ENCODE measurements at regions not wholly inside any gene's neighbourhood (a gene's known extent, or its start where the extent isn't known, plus 50 kb on each side); places are given as distances from the start of the nearest gene placed in this dataset.

DNA sequence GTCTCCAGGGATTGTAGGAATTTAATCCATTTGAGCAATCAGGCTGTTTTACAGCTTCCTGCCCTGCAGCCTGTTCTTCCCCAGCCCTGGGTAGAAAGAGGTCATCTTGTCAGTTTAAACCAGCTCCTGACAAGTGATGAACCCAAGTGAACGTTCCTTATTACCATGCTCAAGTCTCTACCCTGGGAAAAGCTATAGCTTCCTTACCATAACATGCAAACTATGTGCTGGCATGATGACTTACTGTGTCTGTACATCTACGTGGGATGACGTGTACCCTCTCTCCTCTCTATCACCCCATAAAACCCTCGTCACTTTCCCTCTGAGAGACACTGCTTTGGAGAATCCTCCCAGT, 452.2 kb downstream of the XYLT1 start:
- H3K4me3 ChIP-seq (ENCODE audit: low read depth in 1 of 3, low read length in 3 of 3) = no peak overlapping the region
- no peak overlapping the region for H3K27ac ChIP-seq (ENCODE audit: low read depth in 1 of 2, low read length in 2 of 2)
- peaks cover 0 to 1% (median 0%) of the 10 kb centered on the region in 4 donors for H3K9me3 ChIP-seq (ENCODE audit: control insufficient read depth in 4 of 4, low read length in 3 of 4)
- TF ChIP-seq, protein P1, sequence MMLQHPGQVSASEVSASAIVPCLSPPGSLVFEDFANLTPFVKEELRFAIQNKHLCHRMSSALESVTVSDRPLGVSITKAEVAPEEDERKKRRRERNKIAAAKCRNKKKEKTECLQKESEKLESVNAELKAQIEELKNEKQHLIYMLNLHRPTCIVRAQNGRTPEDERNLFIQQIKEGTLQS (IDR thresholded peaks at IDR 0.05) = no peak
- TF ChIP-seq TAF1 (conservative IDR thresholded peaks at IDR 0.05) (no peak), HNF4G (IDR thresholded peaks at IDR 0.05) (no peak), EGR1 (IDR thresholded peaks at IDR 0.05; ENCODE audit: low read depth in 2 of 2) (no peak), RAD21 (IDR thresholded peaks at IDR 0.05) (no peak)
- no peak overlapping the region for H3K9ac ChIP-seq (ENCODE audit: low read depth in 1 of 2, low read length in 2 of 2)
- no peaks in the 10 kb centered on the region for H3K36me3 ChIP-seq (ENCODE audit: control insufficient read depth in 4 of 4, insufficient read depth in 3 of 4, low read depth in 1 of 4, low read length in 3 of 4)
- no peaks in the 10 kb centered on the region for H3K27me3 ChIP-seq (ENCODE audit: control insufficient read depth in 4 of 4, insufficient read depth in 4 of 4, low read length in 3 of 4)
- DNase-seq (ENCODE audit: low spot score) = no peak
- no peaks in the 10 kb centered on the region for H3K4me1 ChIP-seq (ENCODE audit: control insufficient read depth in 4 of 4, insufficient read depth in 4 of 4, low read length in 3 of 4)
- WGBS = 58% methylated on average over 4 of the region's 4 CpGs

DNA sequence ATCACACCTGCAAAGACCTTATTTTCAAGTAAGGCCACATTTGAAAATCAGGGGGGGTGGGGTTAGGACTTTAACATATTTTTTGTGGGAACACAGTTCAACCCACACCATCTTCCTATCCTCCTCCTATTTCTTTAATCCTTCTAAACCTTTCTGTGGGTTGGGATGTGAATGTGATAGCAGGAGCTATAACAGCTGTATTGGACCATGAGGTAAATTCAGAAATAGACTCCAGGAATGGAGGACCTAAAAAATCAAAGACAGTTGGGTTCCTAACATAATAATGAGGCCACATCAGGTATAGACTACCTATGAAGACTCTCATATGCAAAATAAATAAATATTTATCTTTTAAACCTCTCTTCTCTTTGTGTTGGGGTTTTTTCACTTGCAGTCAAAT, 451.4 kb downstream of the XYLT1 start:
- no peaks in the 10 kb centered on the region for H3K27me3 ChIP-seq (ENCODE audit: control insufficient read depth in 4 of 4, insufficient read depth in 4 of 4, low read length in 3 of 4)
- peaks cover 0 to 1% (median 0%) of the 10 kb centered on the region in 4 donors for H3K9me3 ChIP-seq (ENCODE audit: control insufficient read depth in 4 of 4, low read length in 3 of 4)
- TF ChIP-seq, protein P2, sequence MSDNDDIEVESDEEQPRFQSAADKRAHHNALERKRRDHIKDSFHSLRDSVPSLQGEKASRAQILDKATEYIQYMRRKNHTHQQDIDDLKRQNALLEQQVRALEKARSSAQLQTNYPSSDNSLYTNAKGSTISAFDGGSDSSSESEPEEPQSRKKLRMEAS (IDR thresholded peaks at IDR 0.05) = no peak
- TF ChIP-seq JUND (IDR thresholded peaks at IDR 0.05) (no peak), FOXA1 (IDR thresholded peaks at IDR 0.05) (no peak), HNF4G (IDR thresholded peaks at IDR 0.05) (no peak), TAF1 (conservative IDR thresholded peaks at IDR 0.05) (no peak), SP1 (IDR thresholded peaks at IDR 0.05) (no peak), EGR1 (IDR thresholded peaks at IDR 0.05; ENCODE audit: low read depth in 2 of 2) (no peak), YY1 (IDR thresholded peaks at IDR 0.05) (no peak)
- TF ChIP-seq, protein P1 (IDR thresholded peaks at IDR 0.05) = no peak
- TF ChIP-seq, protein P3, sequence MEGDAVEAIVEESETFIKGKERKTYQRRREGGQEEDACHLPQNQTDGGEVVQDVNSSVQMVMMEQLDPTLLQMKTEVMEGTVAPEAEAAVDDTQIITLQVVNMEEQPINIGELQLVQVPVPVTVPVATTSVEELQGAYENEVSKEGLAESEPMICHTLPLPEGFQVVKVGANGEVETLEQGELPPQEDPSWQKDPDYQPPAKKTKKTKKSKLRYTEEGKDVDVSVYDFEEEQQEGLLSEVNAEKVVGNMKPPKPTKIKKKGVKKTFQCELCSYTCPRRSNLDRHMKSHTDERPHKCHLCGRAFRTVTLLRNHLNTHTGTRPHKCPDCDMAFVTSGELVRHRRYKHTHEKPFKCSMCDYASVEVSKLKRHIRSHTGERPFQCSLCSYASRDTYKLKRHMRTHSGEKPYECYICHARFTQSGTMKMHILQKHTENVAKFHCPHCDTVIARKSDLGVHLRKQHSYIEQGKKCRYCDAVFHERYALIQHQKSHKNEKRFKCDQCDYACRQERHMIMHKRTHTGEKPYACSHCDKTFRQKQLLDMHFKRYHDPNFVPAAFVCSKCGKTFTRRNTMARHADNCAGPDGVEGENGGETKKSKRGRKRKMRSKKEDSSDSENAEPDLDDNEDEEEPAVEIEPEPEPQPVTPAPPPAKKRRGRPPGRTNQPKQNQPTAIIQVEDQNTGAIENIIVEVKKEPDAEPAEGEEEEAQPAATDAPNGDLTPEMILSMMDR (IDR thresholded peaks at IDR 0.05; ENCODE audit: low read depth, low read length, missing input control) = no peak
- TF ChIP-seq, protein P4, sequence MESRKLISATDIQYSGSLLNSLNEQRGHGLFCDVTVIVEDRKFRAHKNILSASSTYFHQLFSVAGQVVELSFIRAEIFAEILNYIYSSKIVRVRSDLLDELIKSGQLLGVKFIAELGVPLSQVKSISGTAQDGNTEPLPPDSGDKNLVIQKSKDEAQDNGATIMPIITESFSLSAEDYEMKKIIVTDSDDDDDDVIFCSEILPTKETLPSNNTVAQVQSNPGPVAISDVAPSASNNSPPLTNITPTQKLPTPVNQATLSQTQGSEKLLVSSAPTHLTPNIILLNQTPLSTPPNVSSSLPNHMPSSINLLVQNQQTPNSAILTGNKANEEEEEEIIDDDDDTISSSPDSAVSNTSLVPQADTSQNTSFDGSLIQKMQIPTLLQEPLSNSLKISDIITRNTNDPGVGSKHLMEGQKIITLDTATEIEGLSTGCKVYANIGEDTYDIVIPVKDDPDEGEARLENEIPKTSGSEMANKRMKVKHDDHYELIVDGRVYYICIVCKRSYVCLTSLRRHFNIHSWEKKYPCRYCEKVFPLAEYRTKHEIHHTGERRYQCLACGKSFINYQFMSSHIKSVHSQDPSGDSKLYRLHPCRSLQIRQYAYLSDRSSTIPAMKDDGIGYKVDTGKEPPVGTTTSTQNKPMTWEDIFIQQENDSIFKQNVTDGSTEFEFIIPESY (IDR thresholded peaks at IDR 0.05) = no peak
- H3K4me3 ChIP-seq (ENCODE audit: low read depth in 1 of 3, low read length in 3 of 3) = no peak overlapping the region
- no peak for DNase-seq (ENCODE audit: low spot score)
- no peak overlapping the region for H3K9ac ChIP-seq (ENCODE audit: low read depth in 1 of 2, low read length in 2 of 2)
- H3K4me1 ChIP-seq (ENCODE audit: control insufficient read depth in 4 of 4, insufficient read depth in 4 of 4, low read length in 3 of 4) = no peaks in the 10 kb centered on the region
- H3K36me3 ChIP-seq (ENCODE audit: control insufficient read depth in 4 of 4, insufficient read depth in 3 of 4, low read depth in 1 of 4, low read length in 3 of 4) = no peaks in the 10 kb centered on the region
- no peak overlapping the region for H3K27ac ChIP-seq (ENCODE audit: low read depth in 1 of 2, low read length in 2 of 2)

DNA sequence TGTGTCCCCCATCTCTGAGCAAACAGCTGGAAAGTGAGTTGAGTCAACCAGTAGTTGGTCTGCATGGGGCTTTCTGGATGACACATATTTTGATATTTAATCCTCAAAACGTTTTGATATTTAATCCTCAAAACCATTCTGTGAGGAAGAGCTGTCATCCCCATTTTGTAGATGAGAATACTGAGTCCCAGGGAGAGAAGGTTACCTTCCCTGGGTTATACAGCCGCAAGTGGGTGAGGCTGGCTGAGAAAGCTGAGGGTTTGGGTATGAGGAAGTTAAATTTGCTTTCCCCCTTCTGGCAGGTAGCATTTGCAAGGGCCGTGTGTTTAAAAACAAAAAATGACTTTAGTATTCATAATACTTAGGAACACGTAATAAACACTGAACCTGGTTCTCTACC, 447.2 kb downstream of the XYLT1 start:
- DNase-seq (ENCODE audit: low spot score) = no peak
- H3K9me3 ChIP-seq (ENCODE audit: control insufficient read depth in 4 of 4, low read length in 3 of 4) = peaks cover 0 to 1% (median 0%) of the 10 kb centered on the region in 4 donors
- no peak overlapping the region for H3K27ac ChIP-seq (ENCODE audit: low read depth in 1 of 2, low read length in 2 of 2)
- no peaks in the 10 kb centered on the region for H3K4me1 ChIP-seq (ENCODE audit: control insufficient read depth in 4 of 4, insufficient read depth in 4 of 4, low read length in 3 of 4)
- H3K27me3 ChIP-seq (ENCODE audit: control insufficient read depth in 4 of 4, insufficient read depth in 4 of 4, low read length in 3 of 4) = no peaks in the 10 kb centered on the region
- WGBS = 64% methylated on average over 4 of the region's 4 CpGs
- H3K4me3 ChIP-seq (ENCODE audit: low read depth in 1 of 3, low read length in 3 of 3) = no peak overlapping the region
- H3K9ac ChIP-seq (ENCODE audit: low read depth in 1 of 2, low read length in 2 of 2) = no peak overlapping the region
- no peaks in the 10 kb centered on the region for H3K36me3 ChIP-seq (ENCODE audit: control insufficient read depth in 4 of 4, insufficient read depth in 3 of 4, low read depth in 1 of 4, low read length in 3 of 4)
- TF ChIP-seq TAF1 (conservative IDR thresholded peaks at IDR 0.05) (no peak), FOXA1 (IDR thresholded peaks at IDR 0.05) (no peak), HNF4G (IDR thresholded peaks at IDR 0.05) (no peak), YY1 (IDR thresholded peaks at IDR 0.05) (no peak), RXRA (IDR thresholded peaks at IDR 0.05) (no peak)
- TF ChIP-seq, protein P1 (IDR thresholded peaks at IDR 0.05) = no peak
- TF ChIP-seq, protein P4 (IDR thresholded peaks at IDR 0.05) = no peak
- TF ChIP-seq, protein P5, sequence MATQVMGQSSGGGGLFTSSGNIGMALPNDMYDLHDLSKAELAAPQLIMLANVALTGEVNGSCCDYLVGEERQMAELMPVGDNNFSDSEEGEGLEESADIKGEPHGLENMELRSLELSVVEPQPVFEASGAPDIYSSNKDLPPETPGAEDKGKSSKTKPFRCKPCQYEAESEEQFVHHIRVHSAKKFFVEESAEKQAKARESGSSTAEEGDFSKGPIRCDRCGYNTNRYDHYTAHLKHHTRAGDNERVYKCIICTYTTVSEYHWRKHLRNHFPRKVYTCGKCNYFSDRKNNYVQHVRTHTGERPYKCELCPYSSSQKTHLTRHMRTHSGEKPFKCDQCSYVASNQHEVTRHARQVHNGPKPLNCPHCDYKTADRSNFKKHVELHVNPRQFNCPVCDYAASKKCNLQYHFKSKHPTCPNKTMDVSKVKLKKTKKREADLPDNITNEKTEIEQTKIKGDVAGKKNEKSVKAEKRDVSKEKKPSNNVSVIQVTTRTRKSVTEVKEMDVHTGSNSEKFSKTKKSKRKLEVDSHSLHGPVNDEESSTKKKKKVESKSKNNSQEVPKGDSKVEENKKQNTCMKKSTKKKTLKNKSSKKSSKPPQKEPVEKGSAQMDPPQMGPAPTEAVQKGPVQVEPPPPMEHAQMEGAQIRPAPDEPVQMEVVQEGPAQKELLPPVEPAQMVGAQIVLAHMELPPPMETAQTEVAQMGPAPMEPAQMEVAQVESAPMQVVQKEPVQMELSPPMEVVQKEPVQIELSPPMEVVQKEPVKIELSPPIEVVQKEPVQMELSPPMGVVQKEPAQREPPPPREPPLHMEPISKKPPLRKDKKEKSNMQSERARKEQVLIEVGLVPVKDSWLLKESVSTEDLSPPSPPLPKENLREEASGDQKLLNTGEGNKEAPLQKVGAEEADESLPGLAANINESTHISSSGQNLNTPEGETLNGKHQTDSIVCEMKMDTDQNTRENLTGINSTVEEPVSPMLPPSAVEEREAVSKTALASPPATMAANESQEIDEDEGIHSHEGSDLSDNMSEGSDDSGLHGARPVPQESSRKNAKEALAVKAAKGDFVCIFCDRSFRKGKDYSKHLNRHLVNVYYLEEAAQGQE (IDR thresholded peaks at IDR 0.05) = no peak
- TF ChIP-seq, protein P2 (IDR thresholded peaks at IDR 0.05) = no peak

Measured in liver (tissue), 8 donors.